Activated naive CD4-positive, alpha-beta T cell treated with Interleukin-2 at 50 U/mL for 16 hours (primary cell): ENCODE measurements at regions not wholly inside any gene's neighbourhood (a gene's known extent, or its start where the extent isn't known, plus 50 kb on each side); places are given as distances from the start of the nearest gene placed in this dataset.

Experiments used
- DNase-seq: peaks from one replicate; pipeline ENCODE4 v3.0.0-alpha.2; 2020

DNA sequence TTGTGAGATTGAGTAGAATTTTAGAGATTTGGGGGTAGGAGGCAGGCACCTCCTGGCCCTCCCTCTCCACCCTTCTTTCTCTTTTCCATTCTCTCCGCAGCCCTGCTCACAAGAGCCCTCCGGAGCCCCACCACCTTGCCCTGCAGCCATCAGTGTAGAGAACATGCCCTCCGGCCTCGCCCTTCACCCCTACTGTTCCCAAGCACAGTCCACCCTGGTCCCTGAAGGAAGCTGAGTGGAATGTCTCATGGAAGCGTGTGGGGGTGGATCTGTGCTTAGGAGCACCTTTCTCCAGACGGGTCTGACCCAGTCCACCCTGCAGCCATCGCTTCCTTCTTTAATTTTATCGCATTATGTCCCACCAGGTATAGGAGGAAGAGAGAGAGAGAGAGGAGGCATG is 267.1 kb downstream of the NSG2 start:
- DNase-seq = no peak

DNA sequence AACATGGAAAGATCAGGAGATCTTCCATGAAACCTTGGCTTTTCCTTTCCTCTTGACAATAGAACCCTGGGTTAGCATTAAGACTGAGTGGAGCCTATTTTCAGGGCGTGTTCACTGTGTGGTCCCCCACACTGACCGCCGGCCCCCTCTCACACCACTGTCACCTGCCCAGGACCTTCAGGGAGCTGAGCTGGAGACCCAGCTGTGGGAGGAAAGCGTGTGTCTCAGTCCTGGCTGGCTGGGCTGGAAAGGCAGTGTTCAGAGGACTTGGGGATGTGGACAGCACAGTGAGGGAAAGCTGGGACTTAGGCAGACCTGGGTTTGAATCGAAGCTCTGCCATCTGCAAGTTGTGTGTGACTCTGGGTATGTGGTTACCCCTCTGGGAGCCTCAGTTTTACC is 268.1 kb downstream of the NSG2 start:
- no peak for DNase-seq

DNA sequence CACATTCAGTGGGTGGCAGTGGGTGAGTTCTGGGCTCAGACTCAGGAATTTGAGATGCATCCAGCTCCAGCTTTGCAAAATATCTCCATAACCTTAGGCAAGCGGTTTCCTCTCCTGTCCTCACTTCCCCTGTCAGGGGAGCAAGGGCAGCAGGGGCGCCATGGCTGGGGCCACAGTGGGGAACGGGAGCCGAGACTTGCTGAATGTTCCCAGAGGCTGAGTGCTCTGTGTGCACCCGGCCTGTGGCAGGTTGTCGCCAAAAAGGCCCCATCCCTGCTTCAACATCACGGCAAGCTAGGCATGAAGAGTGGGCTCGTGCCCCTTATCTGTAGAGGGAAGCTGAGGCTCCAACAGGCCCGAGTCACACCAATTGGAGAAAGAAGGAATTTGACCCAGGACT is 268.8 kb downstream of the NSG2 start:
- no peak for DNase-seq

DNA sequence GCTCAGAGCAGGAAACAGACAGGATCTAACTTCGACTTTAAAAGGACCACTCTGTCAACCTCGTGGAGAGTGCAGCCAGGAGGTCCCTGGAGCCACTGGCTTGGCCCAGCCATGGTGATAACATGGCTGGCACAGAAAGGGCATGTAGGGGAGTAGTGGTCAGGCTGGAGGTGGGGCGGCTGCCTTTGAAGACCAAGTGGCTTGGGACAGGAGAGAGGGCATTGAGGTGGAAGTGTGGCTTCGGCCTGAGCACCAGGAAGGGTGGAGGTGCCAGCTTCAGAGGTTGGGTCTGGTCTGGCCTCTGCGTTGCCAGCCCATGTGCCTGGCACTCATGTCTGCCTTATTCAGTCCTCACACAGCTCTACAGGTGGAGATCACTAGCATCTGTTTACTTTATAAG is 270.0 kb downstream of the NSG2 start:
- DNase-seq = no peak

DNA sequence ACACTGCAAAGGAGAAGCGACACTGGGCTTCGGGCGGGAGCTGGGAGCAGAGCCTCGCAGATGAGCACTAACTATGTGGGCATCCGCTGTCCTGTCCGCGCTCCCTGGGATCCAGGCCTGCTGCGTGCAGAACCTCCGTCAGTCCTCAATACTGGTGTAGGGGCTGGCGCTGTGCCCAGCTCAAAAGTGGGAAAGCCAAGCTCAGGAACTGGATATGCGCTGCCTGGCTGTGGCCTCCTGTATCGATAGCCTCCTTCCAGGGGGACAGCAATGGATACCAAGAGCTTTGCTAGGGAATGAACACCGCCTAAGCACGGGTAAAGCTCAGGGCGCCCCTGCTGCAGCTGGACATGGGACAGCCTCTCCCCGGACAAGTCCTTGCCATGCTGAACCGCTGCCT is 270.4 kb downstream of the NSG2 start:
- DNase-seq = no peak

DNA sequence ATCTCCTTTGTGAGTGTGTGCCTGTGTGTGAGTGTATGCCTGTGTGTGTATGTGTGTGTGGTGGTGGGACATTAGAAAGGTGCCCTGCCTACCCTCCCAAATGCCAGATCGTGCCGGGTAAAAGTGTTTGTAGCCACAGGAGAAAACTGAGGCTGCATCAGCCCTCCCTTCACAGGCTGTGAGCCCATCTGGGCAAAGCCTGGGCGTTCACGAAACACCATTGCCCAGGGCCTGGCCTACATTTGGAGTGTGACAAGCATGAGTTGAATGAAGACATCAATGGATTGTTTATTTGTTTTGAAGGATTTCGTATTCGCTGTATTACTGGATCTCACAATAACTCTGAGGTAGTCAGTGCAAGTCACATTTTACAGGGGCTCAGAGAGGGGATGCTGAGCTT is 270.8 kb downstream of the NSG2 start:
- no peak for DNase-seq

DNA sequence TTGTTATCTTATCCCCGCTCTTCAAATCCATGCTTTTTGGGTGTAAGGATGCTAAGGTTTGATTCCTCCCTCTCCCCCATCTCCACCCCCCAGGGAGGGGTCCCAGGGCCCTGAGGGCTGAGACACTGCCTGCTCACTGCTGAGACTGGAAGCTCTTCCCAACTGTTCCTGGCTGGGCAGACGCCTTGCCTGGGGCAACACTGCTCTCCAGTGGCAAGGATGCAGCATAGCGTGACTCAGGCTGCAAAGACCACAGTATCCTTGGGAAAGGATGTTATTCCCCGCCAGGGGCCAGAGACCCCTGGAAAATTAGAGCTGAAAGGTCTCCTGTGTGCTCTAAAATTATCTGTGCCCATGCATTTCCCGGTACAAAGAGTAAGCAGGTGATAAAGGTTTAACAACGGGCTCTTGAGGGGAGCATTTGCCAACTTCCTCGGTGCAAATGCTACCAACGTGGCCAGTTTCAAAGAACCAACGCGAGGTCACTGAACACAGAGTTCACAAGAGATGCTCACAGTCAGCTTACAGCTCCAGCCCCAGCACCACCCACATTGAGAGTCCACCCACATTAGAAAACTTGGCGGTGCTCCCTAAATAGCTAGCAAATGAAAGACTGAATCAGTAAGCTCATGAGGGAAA is 271.9 kb downstream of the NSG2 start:
- DNase-seq = no peak

DNA sequence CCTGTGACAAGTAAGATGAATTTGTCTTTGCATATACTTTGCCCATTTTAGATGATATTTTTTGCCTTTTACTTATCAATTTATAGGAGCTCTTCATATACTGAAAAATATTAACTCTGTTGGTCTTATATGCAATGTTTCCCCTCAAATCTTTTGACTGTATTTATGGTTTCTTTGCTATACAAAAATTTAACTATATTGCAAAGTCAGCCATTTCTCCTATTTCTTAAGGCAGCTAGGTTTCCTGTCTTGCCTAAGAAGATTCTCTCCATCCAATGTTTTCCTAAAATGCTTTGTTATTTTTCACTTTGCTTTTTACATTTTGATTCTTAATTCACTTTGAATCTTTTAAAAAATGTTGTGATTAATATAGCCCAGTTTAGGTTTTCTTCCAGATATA is 273.1 kb downstream of the NSG2 start:
- DNase-seq = no peak

DNA sequence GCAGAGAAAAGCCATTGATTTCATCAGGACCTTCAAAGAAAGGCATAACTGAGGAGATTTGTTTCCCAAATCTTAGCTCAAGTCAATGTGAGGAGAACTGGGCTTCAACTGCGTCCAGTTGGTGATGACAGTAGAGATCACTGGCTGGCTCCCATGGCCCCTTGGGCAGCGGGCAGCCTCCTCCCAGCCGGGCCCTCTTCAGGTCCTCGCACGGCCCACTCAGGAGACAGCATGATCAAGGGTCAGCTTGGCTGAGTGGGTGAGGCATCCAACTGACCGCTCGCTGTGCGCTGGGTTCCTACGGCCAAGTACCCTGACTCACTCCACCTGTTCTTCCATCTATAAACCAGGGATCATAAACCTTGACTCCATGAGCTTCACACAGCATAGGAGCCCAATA is 274.0 kb downstream of the NSG2 start:
- no peak for DNase-seq

DNA sequence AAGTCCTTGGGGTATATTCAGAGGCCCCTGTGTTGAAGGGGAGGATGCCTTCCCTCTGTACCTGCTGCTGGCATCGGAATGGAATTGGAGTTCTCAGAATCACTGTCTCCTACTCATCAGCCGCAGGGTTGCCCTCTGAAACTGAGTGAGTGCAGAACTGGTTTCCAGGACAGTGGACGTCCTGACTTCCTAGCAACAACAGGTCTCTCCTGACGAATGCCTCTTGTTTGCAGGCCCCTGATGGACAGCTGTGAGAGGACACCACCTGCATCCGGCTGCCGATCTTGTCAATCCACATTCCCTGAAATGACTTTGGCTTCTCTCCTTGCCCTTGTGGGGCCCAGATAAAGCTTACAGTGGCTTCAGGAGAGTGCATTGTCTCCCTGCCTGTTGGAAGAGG is 274.5 kb downstream of the NSG2 start:
- DNase-seq = no peak

DNA sequence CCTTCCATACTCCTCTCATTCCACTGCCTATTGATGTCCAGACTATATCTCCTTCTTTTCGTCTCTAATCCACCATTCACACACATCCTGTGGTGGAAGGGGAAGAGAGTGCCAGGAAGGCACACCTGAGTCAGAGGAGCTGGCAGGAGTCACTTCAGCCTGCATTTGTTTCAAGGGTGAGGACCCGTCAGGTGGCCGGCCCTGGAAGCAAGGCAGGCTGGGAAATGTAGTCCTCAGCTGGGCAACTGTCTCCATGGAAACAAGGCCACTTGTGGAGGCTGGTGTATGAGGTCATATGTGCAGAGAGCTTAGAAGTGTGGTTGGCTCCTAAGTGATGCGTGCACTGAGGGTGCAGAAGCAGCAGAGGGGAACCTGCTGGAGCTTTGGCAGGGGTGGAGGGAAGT is 278.4 kb downstream of the NSG2 start:
- DNase-seq = no peak

DNA sequence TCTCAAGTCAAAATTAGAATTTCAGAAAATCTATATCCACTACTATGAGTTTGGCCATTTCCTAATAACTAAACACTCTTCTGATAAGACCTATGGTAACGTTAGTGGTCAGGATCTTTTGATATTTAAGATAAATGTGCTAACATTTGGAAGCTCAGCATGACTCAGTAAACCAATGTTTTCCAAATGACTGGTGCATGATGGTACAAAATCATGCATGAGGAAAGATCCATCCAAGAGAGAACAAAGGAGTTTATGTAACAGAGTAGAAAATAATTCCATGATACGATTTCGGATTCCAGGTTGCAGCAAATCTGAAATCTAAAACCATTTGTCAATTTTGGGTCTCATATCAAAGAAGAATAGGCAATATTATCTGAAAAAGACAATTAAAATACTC is 279.2 kb downstream of the NSG2 start:
- no peak for DNase-seq

DNA sequence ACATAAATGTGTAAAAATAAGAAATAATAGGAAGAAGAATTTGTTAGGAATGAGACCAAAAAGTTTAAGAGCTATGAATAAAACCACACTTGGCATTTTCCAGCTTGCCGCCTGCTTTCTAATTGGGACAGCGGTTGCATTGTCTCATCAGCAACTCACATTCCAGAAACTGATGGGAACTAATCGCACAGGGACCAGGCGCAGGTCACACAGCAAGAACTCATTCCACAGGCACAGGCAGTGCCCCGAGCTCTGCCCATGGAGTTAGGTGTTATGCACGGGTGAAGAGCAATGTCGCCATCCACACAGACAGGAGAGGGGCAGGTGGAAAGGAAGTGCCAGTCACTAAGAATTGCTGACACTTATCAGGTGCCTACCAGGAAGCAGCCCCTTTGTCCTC is 279.9 kb downstream of the NSG2 start:
- DNase-seq = no peak

DNA sequence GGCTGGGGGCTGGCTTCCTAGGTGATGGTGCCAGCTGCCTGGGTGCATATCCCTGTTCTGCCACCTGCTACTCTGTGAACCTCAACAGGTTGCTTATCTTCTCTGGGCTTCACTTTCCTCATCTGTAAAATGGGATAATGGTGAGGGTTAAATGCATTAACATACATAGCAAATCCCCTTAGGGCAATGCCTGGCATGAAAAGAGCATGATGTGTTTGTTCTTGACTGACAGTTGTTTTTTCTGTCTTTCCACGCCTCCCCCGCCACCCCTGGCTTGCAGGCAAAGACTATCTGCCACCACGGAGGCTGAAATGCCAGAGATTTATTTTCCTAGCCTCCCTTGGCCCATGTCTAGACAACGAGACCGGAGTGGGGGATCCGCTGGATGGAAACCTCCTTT is 280.5 kb downstream of the NSG2 start:
- DNase-seq = no peak

DNA sequence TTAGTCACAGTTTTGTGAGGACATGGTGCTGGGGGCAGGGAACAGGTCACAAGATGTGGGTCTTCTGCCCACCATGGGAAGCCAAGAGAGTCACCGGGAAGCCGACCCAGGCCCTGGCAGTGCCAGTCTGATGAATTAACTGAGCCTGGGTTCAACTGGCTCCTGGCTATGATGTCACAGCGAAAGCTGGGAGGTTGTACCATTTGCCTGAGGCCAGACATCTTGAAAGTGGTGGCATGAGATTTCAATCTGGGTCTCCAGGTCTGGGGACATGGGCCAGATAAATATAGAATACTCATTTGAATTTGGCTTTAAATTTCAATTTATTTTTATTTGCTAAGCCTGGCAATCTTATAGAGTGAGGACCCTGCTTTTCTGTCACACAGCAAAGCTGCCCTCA is 280.9 kb downstream of the NSG2 start:
- no peak for DNase-seq

DNA sequence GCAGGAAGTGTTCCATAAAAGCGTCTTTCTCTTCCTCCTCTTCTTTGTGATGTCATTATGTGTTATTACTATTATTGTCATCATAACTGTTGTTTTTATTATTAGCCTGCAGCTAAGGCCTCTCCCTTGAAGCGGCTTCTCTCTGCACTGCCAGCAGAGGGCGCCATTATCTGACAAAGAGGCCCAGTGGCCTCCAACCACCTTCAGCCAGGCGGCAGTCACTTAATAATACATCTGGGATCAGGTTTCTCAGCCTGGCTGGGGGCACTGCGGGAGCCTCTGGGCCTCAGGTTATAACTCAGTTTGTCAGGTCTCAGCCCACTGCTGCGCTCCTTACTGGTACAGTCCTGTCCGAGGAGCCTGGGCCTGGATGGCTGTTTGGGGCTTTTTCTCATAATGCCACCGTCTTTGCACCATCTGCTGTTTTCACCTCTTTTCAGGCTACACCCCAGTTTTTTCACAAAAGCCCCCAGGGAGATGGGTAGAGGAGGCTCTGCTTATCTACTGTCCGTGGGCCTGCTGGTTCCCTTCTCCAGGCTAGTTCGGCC is 281.9 kb downstream of the NSG2 start:
- peak; percentile 29 for DNase-seq

DNA sequence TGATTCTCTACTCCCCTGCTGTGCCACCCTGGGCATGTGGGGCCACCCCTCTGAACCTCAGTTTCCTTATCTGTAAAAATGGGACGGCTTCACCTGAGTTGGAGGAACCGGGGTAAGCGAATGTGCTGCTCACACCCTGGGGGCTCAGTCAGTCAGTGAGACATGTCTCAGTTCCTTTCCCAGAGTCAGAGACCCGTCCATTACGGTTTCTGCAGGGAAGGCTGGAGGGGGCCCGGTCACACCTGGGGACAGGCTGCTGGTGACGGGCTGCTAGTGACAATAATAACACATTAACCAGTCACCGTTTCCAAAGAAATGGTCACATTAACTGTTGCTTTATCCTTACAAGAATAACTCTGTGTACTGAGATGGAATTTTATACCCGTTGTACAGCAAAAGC is 282.4 kb downstream of the NSG2 start:
- no peak for DNase-seq

DNA sequence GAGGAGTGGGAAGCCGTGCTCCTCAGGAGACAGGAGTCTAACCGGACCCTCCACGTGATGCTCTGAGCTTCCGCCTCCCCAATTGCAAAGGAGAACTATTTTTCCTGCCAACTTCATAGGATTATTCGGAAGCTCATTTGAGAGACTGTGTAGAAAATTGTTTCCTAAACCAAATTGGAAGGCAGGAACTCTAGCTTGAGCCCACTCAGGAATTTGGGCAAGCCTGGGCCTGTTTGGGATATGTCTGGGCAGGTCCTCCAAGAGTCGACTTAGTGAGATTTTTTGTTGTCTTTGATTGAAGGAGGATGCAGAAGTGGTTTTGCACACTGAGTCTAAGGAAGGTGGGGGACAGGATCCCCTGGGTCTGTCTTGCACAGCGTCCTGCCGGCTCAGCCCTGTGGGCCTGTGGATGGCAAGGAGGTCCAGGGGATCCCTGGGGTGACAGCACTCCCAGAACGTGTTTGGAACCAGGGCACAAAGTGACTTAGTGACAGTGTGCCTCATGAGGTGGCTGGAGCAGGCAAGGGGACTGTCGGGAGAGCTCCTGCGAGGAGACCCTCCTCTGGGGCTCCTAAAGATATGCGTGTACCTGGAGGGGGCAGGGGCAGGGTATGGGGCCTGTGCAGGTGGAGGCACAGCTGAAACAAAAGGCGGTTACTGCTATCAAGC is 283.3 kb downstream of the NSG2 start:
- DNase-seq = no peak

DNA sequence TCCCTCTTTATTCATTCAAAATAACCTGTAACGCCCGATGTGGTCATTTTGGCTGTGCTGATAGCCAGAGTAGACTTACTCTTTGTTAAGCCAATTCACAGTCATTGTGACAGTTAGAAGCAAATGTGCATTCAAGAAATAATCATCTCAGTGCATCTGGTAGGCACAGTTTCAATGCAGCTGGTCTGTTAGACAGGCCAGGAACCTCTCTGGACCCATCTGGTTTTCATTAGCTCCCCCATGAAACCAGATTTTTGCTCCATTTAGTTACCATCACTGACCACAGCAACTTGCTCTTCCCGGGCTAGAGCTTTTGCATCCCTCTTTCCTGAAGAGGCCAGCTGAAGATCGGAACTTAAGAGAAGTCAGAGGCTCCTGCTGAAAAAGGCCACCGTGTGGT is 284.2 kb downstream of the NSG2 start:
- no peak for DNase-seq

DNA sequence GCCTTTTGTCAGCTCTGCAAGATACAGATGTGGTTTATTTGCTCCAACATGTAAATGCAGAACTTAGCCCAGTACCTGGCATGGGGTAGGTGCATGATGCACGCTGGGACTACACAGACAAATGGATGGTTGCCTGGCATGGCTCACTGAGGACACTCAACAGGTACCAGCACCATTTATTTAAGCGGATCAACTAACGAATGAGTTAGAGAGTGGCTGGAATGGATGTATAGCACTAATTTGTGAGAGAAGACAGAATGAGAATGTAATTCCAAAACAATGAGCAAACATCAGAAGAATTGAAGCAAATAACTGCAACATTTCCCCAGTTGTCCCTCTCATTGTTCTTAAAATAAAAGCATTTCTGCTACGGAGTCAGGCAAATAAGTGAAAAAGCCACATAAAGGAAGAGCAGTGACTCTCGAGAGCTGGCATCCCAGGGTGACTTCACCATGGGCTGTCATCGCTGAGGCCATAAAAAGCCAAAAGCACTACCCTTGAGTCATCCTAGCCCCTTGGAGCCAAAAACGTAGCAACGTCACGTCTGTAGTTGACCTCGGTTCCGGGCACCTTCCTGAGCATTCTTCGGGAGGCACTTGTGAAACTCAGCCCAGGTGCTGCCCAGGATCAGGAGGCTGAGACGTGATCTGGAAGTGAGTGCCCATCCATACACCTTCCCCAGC is 290.3 kb downstream of the NSG2 start:
- no peak for DNase-seq

DNA sequence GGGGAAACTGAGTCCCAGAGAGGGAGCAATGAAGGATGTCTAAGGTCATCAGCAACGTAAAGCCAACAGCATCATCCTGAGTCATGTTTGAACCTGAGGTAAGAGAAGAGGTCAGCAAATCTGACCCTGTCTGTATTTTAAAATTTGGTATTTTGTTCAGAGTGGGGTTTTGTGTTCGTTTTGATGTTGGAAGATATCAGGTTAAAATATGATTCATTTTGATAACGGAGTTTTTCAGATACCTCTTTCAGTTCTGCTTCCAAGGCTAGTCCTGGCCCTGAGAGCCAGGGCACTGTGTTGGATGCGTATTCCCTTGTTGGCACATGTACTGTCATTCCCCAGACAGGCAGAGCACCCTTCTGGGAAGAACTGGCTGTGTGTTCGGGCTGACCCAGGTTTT is 291.0 kb downstream of the NSG2 start:
- DNase-seq = no peak

DNA sequence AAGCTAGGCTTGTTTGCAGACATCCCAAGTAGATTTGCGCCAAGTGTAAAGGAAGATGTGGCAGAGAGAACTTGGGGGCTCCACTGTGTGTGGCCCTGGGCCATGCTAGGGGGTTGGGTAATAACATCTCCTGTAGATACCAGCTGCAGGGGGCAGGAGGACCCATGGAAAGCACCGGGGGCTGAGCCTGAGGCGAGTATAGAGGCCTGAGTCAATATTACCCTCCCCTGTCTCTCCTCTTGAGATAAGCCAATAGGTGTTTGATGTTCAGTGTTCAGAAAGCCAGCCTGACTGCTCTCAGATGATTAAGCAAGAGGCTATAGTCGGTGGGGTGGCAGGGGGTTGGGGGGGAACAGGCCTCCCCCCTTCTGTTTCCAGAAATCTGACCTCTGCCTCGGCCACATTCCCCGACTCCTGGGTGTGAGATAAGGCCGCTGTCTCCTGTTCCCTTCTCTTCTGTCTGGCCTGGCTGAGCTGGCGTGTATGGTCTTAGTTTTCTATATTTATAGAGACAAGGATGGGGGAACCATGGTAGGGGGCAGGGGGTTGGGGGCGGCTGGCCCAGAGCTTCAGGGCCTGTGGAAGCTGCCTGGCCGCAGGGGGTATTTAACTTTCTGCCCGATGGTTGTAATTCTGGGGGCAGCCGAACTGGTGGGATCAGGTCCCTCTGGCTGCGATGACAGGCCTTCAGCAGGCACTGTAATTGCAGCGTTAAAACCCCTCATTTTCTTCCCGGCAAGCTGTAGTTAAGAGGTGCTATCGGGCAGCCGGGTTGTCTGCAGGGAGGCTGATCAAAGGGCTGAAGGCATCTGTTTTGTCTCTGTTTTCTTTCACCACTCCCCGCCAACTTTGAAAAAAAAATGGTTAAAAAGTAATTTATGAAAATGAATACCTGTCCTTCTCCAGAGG is 292.0 kb downstream of the NSG2 start:
- no peak for DNase-seq
